PFSK-1 (cell line): ENCODE measurements at regions not wholly inside any gene's neighbourhood (a gene's known extent, or its start where the extent isn't known, plus 50 kb on each side); places are given as distances from the start of the nearest gene placed in this dataset.

Experiments
- FOXP2 ChIP-seq: optimal IDR thresholded peaks from 2 replicates; pipeline ENCODE3; 2011; ENCODE audit warnings: borderline replicate concordance, control low read depth, inconsistent platforms; ENCODE audit not compliant: insufficient read depth; ENCODE audit errors: extremely low read length, extremely low read depth
- POLR2AphosphoS5 ChIP-seq: IDR thresholded peaks from 2 replicates; pipeline ENCODE4 v1.6.1; 2012; ENCODE audit warnings: low read depth, mild to moderate bottlenecking, control low read depth, low read length, moderate library complexity
- REST ChIP-seq, 2 experiments: IDR thresholded peaks; 2 replicates each; pipeline versions ENCODE4 v1.6.1 to v1.8.0; 2011 to 2012; ENCODE audit warnings: low read depth in 2 of 2, low read length in 2 of 2, control low read depth in 1 of 2, inconsistent platforms in 1 of 2, mild to moderate bottlenecking in 1 of 2, moderate library complexity in 1 of 2; ENCODE audit not compliant: insufficient read depth in 1 of 2
- SIN3A ChIP-seq: IDR thresholded peaks from 2 replicates; pipeline ENCODE4 v1.6.1; 2012; ENCODE audit warnings: mild to moderate bottlenecking, low read length, moderate library complexity, borderline replicate concordance; ENCODE audit not compliant: insufficient read depth
- TAF1 ChIP-seq: IDR thresholded peaks from 2 replicates; pipeline ENCODE4 v1.6.1; 2012; ENCODE audit warnings: low read length, control low read depth, borderline replicate concordance; ENCODE audit not compliant: insufficient read depth

GRCh38 chr3:13141183-13141582 lies 68.0 kb upstream of the IQSEC1 start:
- TF ChIP-seq POLR2AphosphoS5 = no peak
- TF ChIP-seq TAF1 = no peak
- TF ChIP-seq FOXP2 = no peak
- no peak for TF ChIP-seq REST (IDR thresholded peaks at IDR 0.05; ENCODE audit: insufficient read depth in 1 of 2, low read depth in 2 of 2, low read length in 2 of 2)
- no peak for TF ChIP-seq SIN3A
